ENCODE measurements at regions not wholly inside any gene's neighbourhood (a gene's known extent, or its start where the extent isn't known, plus 50 kb on each side); places are given as distances from the start of the nearest gene placed in this dataset.

GRCh38 chr10:43852149-43852548, 203.5 kb upstream of the ZNF32 start:
- 91 to 95% methylated on average over 7 to 9 of the region's 9 CpGs for WGBS, 2 donors
- no peak overlapping the region for H3K4me3 ChIP-seq
- TF ChIP-seq CTCF (IDR thresholded peaks at IDR 0.05), result no peak
- TF ChIP-seq POLR2A (IDR thresholded peaks at IDR 0.05), result no peak
- DNase-seq, result no peak
- intact Hi-C loops (cut with DNase I; ENCODE audit: low total_unique reads), result no loop called here
- H3K4me1 ChIP-seq, result no peaks in the 10 kb centered on the region
- H3K27ac ChIP-seq, result no peak overlapping the region
- H3K9me3 ChIP-seq, result no peaks in the 10 kb centered on the region
- no peaks in the 10 kb centered on the region for H3K36me3 ChIP-seq (ENCODE audit: low read depth, missing control alignments)
- no peaks in the 10 kb centered on the region for H3K27me3 ChIP-seq

DNA sequence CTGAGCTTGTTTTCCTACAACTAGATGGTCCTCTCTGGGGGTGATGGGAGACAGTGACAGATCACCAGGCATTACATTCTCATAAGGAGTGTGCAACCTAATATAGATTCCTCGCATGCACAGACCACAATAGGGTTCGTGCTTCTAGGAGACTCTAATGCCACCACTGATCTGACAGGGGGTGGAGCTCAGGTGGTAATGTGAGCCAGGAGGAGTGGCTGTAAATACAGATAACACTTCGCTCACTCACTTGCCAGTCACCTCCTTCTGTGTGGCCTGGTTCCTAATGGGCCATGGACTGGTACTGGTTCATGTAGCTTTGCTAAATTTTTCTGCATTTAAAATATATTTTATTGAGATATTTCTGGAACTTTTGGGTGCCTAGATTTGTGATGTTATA, 202.3 kb upstream of the ZNF32 start:
- Histone ChIP-seq H3K27ac (no peak overlapping the region), H3K9me3 (no peaks in the 10 kb centered on the region), H3K4me3 (no peak overlapping the region), H3K36me3 (ENCODE audit: low read depth, missing control alignments) (no peaks in the 10 kb centered on the region), H3K27me3 (no peaks in the 10 kb centered on the region), H3K4me1 (no peaks in the 10 kb centered on the region)
- no peak for DNase-seq
- 91 to 97% methylated on average over 3 of the region's 3 CpGs for WGBS, 2 donors
- TF ChIP-seq CTCF (IDR thresholded peaks at IDR 0.05) (no peak), POLR2A (IDR thresholded peaks at IDR 0.05) (no peak)
- intact Hi-C loops (cut with DNase I; ENCODE audit: low total_unique reads), result no loop called here

- H3K27me3 ChIP-seq, result no peaks in the 10 kb centered on the region
- intact Hi-C loops (cut with DNase I; ENCODE audit: low total_unique reads), result no loop called here
- H3K4me1 ChIP-seq, result no peaks in the 10 kb centered on the region
- DNase-seq, result no peak
- H3K36me3 ChIP-seq (ENCODE audit: low read depth, missing control alignments), result no peaks in the 10 kb centered on the region
- 81 to 92% methylated on average over 3 of the region's 3 CpGs for WGBS, 2 donors
- H3K4me3 ChIP-seq, result no peak overlapping the region
- H3K9me3 ChIP-seq, result no peaks in the 10 kb centered on the region
- no peak overlapping the region for H3K27ac ChIP-seq
- TF ChIP-seq CTCF (IDR thresholded peaks at IDR 0.05) (no peak), POLR2A (IDR thresholded peaks at IDR 0.05) (no peak)
Measured at GRCh38 chr10:43849551-43849950, 200.9 kb upstream of the ZNF32 start.

DNA sequence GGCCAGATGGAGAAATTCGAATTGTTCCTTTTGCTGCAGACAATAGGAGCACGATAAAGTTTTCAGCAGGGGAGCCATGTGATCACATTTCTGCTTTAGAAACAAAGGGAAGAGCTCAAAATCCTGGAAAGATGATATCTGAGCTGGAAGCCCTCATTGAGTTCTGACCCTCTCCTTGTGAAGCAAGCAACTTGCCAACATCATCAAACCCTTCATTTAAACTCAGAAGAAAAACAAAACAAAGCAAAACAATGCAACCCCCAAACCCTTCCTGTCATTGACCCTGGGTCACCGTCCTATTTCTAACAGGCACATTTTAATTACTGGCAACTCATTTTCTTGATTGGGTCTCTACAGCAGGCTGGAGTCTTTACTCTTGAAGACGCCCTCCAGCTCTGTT, 198.3 kb upstream of the ZNF32 start:
- intact Hi-C loops (cut with DNase I; ENCODE audit: low total_unique reads), result no loop called here
- Histone ChIP-seq H3K27me3 (no peaks in the 10 kb centered on the region), H3K9me3 (no peaks in the 10 kb centered on the region), H3K4me3 (no peak overlapping the region), H3K4me1 (no peaks in the 10 kb centered on the region), H3K36me3 (ENCODE audit: low read depth, missing control alignments) (no peaks in the 10 kb centered on the region), H3K27ac (no peak overlapping the region)
- TF ChIP-seq CTCF (IDR thresholded peaks at IDR 0.05) (no peak), POLR2A (IDR thresholded peaks at IDR 0.05) (no peak)
- 26 to 49% methylated on average over 4 of the region's 4 CpGs for WGBS, 2 donors
- DNase-seq, result no peak

DNA sequence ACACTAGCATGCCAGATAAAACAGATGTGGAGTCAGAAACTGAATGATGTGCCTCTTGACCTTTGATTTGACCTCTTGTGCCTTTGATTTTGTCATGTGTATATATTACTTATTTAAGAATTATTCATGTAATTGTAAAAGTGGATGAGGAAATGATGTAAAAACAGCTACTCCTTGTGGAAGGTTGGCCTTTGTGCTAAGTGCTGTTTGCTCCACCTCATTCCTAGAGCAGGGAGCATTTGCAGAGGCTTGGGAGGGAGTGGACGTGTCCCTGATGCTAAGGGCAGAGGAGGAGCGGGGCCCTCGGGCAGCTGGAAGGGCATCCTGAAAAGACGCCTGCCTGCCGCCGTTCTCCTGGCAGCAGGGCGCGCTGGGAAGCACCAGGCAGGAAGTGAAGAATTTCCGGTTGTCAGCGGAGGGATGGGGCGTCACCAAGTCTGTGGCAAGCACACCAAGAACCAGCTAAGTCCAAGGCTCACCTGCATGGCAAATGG, 197.6 kb upstream of the ZNF32 start:
- Histone ChIP-seq H3K27me3 (no peaks in the 10 kb centered on the region), H3K4me1 (no peaks in the 10 kb centered on the region), H3K36me3 (ENCODE audit: low read depth, missing control alignments) (no peaks in the 10 kb centered on the region), H3K4me3 (peak overlapping the region in 1 of 2 donors; percentile 0), H3K9me3 (no peaks in the 10 kb centered on the region), H3K27ac (no peak overlapping the region)
- TF ChIP-seq CTCF (IDR thresholded peaks at IDR 0.05), result no peak
- TF ChIP-seq POLR2A (IDR thresholded peaks at IDR 0.05), result no peak
- DNase-seq, result no peak
- 33 to 41% methylated on average over 11 of the region's 11 CpGs for WGBS, 2 donors
- intact Hi-C loops (cut with DNase I; ENCODE audit: low total_unique reads), result no loop called here
